ENCODE measurements at regions not wholly inside any gene's neighbourhood (a gene's known extent, or its start where the extent isn't known, plus 50 kb on each side); places are given as distances from the start of the nearest gene placed in this dataset.

DNA sequence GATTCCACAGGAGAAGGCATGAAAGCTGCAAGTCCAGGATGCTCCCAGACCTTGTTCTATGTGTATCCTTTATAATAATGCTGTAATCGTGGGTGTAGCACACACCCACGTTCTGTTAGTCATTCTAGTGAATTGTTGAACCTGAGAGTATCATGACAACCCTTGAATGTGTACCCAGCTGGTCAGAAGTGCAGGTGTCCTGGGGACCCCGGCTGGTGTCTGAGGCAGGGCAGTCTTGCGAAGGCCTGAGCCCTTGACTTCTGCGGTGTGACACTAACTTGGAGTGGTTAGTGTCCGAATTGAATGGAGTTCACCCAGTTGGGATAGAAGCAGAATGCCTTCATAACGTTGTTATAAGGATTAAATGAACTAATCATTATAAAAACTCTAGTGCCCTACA is 218.0 kb upstream of the TNRC6C start:
- no peak for DNase-seq

DNA sequence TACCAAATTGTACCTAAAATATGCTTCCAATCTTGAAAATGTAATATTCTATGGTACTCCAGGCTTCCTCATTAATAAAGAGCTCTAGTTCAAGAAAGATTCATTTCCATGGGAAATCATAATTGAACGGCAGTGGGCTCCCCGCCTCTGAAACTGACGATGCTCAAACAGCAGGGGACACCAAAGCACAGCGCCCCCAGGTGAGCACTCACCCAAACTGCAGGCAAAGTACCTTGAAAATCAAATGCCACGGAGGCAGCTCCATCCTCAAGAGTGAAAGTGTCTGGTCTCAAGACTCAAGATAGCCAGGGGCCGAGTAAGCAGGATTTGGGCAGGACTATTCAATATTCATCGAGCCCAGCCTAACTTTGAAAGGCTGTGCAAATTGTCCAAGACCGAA is 217.4 kb upstream of the TNRC6C start:
- peak; percentile 21 for DNase-seq

DNA sequence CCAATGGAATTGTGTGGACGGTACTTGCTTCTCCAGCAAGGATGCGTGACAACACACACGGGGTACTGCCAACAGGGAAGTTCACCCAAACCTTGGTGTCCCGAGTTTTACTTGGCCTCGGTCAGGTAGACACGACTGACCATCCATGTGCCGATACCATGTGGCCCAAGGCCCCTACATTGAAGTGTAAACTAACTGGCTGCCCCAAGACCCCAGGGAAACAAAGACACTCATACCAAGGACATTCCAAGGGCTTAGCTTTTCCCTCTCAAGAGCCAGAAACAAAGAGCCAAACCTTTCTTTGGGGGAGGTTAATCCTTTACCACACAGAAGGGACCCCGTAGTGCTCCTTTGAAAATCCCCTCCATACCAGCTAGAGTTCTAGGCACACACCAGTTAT is 215.9 kb upstream of the TNRC6C start:
- no peak for DNase-seq

DNA sequence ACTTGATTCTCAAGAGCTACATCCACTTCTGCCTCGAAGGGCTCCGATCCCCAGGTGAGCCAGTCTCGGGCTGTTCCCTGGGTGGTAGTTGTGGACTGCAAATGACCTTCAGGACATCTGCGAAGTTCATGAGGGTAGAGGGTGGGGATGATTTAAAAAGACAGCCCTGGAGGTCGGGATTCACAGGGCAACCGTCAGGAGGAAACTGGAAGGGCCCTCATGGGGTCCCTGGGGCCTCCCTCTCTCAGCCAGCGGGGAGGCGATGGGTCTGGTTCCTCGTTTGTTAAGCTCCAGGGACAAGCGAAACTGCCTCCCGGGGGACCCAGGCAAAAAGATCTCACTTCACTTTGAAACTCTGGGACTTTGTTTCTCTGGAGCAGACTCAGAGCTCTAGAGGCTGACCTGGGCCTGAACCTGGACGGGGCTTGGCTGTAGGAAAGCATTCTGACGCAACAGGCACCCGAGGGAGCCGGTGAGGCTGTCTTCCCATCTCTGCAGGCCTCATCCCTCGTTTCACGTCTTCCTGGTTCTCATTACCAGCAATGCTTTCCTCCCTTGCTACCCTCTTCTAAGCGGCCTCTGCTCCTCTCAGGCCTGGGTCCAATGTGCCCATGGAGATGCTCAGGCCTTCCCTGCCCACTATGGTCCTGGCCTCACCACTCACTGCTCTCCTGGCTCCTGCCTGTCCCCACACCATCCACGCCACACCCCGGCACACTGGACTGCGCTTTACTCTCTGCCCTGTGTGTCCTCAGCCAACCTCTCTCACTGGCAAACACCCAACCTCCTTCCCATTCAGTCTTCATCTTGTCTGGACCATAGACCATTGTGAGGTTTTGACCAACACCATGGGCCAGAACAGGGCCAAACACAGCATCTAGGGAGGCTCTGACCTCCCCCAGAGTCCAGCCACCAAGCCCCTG is 214.2 kb upstream of the TNRC6C start:
- no peak for DNase-seq

DNA sequence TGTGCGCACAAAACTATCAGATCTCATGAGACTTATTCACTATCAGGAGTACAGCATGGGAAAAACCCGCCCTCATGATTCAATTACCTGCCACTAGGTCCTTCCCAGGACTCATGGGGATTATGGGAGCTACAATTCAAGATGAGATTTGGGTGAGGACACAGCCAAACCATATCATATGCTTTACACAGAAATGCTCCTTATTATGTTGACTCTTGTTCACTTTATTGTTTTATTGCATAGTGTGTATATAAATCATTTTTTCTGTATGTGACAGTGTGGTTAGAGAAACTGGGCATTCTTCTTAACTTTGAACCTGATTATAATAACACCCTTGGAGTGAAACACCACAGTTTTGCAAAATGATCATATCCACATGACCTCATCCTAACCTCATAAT is 212.8 kb upstream of the TNRC6C start:
- DNase-seq: no peak

DNA sequence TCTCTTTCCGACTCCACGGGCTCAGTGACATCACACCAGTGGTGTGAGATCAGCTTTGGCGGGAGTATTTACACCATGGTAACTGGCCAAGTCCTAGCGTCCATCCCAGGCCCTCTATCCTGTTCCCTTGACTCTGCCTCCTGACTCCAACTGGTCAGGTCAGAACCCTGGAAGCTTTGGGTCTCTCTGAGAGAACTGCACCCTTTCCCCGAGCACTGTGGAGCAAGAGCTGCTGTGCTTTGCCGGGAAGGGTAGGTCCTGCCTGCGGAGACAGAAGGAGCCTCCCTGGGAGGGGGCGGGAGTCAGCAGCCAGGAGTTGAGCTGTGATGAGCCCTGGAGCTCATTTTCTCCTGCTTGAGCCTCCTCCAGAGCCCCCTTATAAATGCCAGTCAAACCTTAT is 212.1 kb upstream of the TNRC6C start:
- DNase-seq: no peak

DNA sequence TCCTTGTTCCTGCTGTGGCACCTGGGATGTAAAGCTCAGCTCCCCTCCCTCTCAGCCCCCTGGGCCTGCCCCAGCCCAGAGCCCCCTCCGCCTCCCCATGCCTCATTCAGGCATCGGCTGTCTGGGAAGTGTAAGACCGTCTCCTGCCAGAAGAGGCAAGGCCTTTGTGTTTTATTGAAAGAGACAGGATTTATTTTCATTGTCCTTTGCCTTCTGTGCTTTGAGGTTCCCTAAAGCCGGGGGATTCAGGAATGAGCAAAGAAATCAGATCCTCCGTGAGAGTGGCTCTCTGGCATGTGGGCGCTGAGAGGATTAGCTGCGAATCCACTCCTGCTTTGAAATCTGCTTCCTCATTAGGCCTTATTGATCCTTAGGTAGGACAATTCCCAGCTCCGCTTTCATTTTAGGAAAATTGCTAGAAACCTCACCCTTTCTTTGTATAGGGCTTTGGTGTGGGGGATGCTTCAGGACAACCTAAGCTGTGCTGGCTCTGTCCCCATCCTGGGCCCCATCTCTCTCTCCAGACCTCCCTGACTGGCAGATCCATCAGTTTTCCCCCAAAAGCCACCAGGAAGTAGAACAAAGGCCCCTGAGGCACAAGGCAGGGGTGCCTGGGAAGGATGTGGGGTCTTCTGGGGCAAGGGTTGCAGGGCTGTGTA is 211.5 kb upstream of the TNRC6C start:
- DNase-seq: no peak

DNA sequence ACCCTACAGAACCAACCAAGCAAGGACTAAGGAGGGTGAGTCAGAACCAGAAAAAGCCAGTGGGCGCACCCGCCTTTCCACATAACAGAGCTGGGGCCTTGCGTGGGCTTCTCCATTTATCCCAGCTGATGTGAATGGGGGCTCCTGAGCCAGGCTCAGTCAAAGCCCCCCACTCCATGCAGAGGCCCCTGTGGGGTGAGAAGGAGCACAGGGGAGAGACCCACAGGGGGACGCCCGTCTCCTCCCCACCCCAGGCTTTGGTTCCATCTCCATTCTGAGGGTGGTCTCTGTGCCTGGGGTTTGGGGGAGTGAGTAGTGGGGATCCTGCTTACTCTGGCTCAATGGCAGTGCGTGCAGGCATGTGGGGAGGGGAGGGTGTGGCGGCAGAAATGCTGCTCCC is 210.1 kb upstream of the TNRC6C start:
- no peak for DNase-seq

DNA sequence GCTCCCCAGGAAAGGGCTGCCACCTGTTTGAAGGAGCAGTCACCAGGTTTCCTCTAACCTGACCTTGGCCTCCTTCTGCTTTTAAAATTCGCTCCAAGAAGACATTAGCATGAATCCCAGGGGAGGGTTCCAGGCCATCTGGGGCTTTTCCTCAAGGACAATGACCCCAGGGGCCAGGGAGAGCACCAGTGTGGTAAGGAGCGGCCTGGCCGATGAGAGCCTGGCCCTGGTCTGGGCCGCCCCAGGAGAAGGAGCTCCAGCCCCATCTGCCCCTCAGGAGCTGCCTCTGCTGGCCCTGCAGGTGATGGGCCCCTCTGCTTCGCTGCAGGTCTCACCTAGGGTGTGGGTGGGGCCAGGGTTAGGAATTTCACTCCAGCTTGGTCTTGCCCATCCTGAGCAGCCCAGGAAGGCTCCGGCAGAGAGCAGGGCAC is 209.2 kb upstream of the TNRC6C start:
- no peak for DNase-seq

DNA sequence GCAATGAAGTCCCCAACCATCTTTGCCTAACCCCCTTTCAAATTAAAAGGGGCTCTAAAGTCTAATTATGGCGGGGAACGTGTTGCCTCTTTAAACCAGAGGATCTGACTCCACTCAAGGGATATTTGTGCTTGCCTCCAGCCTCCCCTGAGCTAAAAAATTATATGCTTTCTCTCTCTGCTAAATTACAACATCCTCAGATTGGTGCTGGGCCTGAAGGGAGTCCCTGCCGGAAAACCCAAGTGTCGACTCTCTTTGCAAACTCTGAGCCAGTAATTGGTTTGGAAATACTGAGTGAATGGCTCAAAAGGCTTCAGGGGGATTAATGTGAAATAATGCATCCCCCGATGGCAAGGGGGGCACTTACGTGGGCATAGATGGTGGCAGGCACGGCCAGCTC is 208.5 kb upstream of the TNRC6C start:
- DNase-seq: no peak

DNA sequence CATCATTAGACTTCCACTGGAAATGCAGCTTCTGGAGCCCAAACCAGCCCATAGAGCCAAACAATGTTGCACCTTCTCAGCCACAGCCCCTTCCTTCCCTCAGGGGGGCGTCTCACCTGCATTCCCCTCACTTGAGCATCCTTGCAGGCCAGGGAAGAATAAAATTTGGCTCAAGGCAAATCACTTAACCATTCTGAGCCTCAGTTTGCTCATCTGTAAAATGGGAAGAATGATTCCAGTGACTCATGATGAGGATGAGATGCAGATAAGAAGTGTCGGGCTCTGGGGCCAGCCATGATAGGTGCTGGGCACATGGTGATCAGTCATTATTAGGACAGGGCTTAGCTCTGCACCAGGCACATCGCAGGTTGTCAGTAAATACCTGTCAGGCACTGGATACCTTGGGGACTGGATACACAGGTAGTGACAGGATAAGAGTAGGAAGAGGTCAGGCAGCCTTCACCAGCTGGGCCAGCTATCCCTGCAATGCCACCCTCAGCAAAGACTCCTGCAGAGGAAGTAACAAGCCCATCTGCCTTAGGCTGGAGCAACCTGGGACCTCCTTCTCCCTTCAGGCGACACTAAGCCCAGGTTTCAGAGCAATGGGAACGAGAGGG is 208.0 kb upstream of the TNRC6C start:
- DNase-seq: no peak

DNA sequence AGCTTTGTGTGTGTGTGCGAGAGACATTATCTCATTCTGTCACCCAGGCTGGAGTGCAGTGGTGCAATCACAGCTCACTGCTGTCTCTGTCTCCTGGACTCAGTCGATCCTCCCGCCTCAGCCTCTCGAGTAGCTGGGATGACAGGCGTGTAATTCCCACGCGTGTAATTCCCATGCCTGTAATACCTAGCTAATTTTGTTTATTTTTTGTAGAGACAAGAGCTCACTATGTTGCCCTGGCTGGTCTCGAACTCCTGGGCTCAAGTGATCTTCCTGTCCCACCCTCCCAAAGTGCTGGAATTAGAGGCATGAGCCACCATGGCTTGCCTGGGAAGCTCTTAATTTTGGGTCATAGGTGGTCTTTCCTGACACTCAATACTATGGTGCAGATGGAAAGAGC is 205.3 kb upstream of the TNRC6C start:
- no peak for DNase-seq

DNA sequence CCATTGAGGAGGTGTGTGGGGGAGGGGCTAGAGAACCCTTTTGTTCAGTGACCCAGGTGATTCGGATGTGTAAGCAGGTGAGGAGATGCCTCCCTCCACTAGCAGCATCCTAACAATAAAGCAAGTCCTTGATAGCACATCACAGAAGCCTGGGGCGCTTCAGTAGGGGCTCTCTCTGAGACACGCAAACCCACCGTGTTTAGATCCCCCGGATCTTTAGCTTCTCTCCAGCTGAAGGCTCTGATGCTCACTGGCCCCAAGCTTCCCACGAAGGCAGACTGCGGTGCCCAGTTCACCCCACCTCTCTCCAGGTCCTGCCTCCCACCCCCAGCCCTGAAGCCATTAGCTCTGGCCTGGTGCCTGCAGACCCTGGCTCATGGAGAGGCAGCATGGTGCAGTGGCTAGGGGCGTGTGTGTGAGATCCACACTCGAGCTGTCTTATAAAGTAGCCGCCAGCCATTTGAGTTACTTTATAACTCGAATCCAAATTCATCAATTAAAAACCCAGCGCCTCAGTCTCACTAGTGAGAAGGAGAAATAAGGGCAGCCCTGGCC is 204.7 kb upstream of the TNRC6C start:
- no peak for DNase-seq

DNA sequence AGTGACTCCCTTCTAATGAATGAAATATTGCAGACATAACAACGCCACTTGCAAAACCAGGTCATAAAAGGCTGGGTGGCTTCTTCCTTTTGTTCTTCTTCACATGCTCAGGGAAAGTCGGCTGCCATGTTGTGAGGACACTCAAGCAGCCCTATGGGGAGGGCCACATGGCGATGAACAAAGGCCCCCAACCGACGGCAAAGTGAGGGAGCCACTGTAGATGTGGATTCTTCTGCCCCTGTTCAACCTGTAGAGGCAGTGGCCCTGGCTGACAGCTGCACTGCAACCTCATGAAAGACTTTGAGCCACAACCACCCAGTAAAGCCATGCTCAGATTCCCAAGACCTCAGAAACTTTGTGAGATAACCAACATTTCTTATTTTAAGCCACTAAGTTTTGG is 203.5 kb upstream of the TNRC6C start:
- DNase-seq: no peak

DNA sequence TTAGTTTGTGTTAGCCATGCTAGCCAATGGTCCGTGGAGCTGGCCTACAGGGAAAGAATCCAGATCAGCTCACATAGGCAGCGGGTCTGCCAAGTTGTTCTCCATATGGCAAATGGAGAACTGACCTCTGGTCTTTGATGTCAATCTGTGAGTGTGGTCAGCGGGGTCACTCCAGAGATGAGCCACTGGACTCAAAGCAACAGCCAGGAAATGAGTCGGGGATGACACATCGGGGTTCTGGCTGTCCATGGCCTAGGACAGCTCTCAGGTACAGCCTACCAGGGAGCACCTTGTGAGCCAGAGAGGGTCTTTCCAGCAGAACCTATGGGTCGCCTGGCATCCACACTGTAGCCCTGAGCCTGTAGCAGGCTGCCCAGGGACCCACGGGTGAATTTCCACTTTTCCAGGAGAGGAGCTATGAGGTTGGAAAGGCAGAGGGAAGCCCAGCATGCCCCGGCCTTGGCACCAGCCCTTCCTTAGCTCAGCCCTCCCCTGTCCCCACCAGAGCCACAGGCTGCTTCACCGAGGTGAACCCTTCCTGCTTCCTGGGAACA is 203.0 kb upstream of the TNRC6C start:
- no peak for DNase-seq

DNA sequence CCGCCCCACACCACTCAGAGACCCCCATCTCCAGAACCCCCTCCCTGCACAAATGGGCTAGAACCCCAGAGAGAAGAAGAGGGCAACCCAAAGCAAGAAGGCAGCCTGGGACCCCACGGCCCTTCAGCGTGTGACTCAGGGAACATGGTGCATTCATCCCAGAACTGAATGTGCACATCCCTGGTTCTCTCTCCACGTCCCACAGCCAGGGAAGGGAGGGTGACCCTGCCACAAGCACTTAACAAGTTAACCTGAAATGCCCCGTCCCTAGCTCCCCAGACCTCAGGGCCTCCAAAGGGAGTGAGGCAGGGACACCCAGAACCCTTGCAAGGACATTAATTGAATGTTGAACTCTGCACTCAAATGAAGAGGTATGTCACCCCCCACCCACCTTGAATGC is 202.5 kb upstream of the TNRC6C start:
- DNase-seq: no peak

DNA sequence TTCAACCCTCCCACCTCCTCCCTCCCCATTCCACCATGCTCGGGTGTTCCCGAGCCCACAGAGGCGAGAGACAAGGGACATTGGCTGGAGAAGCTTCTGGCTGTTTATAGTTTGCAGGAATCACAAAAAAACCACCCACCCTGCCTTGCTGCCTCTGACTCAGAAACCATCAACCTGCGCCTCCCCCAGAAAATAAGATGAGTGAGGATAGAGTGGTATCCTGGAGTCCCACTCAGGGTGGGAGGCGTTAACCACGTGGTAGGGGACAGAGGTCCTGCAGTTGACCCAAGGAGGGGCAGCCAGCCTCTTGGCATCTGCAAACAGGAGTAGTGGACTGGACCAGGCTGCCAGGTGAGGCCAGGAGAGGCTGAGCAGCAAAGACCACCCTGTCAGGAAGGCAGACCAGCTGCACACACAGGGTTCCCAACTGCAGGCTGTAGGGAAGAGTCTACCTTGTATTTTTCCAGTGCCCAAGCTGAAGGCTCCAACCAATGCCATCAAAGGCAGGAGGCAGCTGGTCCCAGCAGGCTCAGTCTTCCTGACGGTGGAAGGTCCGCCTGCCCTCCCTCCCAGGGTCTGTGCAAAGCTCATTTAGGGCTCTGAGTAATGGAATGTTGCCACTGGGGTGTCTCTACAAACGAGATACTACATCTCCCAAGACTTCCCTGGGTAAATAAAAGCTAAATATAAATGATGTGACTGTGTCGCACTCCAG is 201.5 kb upstream of the TNRC6C start:
- DNase-seq: no peak

DNA sequence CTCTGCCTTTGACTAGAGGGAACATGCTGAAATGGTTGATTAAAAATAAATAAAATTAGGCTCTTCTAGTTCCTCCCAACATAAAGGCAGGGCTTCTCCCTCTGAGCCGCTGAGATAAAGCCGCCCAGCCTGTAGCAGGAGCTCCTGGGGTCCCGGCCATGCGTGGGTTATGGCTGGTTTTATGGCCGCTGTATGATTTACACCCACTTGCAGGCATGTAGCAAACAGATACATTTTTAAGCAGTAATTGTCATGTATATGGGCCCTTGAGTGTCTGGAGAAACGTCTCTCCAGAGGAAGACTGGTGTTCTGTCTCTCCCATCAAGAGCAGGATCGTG is 201.0 kb upstream of the TNRC6C start:
- no peak for DNase-seq

DNA sequence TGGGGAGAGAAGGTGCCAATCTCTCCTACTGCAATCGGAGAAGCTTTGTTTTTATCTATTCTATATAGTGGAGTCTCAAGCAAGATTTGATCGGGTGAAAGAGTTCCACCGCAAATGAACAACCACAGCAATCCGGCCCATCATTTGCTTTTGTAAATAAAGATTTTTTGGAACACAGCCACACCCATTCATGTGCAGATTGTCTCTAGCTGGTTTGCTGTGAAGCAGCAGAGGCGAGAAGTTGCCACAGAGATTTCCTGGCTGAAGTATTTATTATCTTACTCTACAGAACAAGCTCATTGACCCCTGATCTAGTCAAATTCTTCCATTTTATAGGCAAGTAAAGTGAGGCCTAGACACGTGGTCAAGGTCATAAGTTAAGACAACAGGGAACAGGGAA is 195.5 kb upstream of the TNRC6C start:
- DNase-seq: no peak

DNA sequence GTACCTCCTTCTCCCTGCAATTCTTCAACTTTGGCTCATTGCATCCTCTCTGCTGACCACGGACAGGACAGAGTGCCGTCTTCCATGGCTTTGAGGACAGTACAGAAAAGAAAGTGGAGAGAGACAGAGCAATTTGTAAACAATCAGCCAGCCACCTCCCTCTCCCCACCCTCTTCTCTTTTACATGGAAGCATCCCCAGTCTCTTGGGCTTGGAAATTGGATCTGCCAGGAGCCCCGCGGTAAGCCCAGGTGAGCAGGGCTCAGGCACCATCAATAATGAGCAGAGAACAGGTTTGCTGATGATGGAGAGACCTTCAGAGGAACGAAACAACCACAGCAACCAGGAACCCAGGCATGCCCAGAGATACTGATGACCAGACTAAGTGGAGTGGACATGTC is 194.9 kb upstream of the TNRC6C start:
- no peak for DNase-seq

DNA sequence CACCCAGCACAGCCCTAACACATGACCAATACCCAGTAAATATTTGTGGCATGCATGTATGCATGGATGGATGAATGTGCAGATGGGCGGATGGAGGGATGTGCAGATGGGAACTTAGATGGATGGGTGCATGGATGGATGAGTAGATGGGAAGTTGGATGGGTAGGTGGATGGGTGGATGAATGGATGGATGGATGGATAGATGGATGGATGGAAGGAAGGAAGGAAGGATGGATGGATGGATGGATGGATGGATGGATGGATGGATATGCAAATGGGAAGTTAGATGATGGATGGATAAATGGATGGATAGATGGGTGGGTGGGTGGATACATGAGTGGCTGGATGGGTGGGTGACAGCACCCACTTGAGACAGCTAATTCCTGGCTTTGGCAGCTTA is 193.2 kb upstream of the TNRC6C start:
- no peak for DNase-seq

DNA sequence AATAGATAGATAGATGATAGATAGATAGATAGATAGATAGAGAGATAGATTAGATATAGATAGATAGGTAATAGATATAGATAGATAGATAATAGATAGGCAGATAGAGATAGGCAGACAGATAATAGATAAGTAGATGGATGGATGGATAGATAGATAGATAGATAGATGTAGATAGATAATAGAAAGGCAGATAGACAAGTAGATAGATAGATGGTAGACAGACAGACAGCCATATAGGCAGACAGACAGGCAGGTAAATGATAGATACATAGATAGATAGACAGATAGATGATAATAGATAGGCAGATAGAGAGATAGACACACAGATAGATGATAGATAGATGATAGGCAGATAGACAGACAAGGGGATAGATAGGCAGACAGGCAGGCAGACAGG is 191.4 kb upstream of the TNRC6C start:
- no peak for DNase-seq

DNA sequence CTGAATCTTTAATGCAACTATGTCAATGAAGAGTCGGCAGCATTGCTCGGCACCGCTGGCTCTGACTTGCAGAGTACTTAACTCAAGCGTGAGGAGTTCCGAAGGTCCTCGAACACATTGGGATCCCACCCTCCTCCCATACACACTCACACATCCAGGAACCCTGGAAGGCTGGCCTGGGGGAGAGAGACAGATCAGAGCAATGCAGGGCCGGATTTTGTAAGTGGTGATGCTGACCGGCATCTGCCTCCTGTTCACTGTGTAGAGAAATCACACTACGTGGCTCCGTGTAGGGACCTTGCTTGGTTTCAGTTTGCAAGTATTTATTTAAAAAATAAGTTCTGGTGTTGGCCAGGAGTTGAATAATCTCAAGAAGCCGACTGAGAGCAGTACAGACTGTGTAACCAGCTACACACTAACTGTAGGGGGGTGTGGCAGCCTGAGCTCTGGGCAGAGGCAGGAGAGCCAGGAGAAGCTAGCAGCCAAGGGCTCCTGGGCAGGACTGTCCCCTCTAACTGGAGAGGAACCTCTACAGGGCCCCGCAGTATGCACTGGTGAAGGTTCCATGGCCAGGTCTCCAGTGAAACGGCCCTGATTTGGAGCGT is 190.2 kb upstream of the TNRC6C start:
- no peak for DNase-seq

All from activated CD4-positive, alpha-beta T cell treated with anti-CD3 and anti-CD28 coated beads, Interleukin-10, Interleukin-2, amounts not matched to agents 100 ng/mL and 50 ng/mL, durations not matched to agents 16 hours and 8 hours (primary cell).